NB4 (cell line): ENCODE measurements at regions not wholly inside any gene's neighbourhood (a gene's known extent, or its start where the extent isn't known, plus 50 kb on each side); places are given as distances from the start of the nearest gene placed in this dataset.

Experiments used
- DNase-seq: peaks from one replicate; pipeline ENCODE4 v3.0.0; 2010; ENCODE audit warnings: low read depth
- H3K4me3 ChIP-seq: one replicate; pipeline ENCODE4 v1.5.1; 2011; ENCODE audit warnings: mild to moderate bottlenecking, low read depth, low read length, moderate library complexity
- MYC ChIP-seq: IDR thresholded peaks from 2 replicates; pipeline ENCODE4 v1.6.1; 2011; ENCODE audit warnings: low read depth, low read length
- POLR2A ChIP-seq: IDR thresholded peaks from 2 replicates; pipeline ENCODE4 v1.6.1; 2011; ENCODE audit warnings: mild to moderate bottlenecking; ENCODE audit not compliant: insufficient read length; ENCODE audit errors: extremely low read depth
- TF ChIP-seq, protein P1 (sequence below): IDR thresholded peaks from 2 replicates; pipeline ENCODE4 v1.6.1; 2011; ENCODE audit warnings: low read depth, low read length
- TF ChIP-seq, protein P2 (sequence below): IDR thresholded peaks from one replicate; pipeline ENCODE4 v1.5.1; 2012; ENCODE audit warnings: low read depth, low read length

DNA sequence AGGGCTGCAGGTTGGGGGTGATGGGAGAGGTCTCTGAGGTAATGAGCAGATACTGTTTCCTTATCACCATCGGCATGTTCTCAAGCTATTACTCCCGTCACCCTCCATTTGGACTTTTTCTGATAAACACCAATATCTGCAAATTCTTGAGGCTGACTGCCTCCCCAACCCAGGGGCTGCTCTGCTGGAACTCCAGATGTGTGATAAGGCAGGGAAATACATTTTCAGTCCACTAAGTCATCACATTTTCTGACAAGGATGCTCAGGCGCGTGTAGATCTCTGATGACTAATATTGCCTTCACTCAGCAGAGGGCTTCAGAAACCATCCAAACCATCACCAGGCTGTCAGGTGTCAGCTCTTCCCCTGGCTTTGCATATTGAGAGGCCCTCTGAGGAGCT is 215.0 kb upstream of the POU3F1 start:
- DNase-seq = no peak
- TF ChIP-seq, protein P1, sequence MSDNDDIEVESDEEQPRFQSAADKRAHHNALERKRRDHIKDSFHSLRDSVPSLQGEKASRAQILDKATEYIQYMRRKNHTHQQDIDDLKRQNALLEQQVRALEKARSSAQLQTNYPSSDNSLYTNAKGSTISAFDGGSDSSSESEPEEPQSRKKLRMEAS = no peak
- no peak for TF ChIP-seq MYC
- TF ChIP-seq, protein P2, sequence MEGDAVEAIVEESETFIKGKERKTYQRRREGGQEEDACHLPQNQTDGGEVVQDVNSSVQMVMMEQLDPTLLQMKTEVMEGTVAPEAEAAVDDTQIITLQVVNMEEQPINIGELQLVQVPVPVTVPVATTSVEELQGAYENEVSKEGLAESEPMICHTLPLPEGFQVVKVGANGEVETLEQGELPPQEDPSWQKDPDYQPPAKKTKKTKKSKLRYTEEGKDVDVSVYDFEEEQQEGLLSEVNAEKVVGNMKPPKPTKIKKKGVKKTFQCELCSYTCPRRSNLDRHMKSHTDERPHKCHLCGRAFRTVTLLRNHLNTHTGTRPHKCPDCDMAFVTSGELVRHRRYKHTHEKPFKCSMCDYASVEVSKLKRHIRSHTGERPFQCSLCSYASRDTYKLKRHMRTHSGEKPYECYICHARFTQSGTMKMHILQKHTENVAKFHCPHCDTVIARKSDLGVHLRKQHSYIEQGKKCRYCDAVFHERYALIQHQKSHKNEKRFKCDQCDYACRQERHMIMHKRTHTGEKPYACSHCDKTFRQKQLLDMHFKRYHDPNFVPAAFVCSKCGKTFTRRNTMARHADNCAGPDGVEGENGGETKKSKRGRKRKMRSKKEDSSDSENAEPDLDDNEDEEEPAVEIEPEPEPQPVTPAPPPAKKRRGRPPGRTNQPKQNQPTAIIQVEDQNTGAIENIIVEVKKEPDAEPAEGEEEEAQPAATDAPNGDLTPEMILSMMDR = no peak
- no peak for TF ChIP-seq POLR2A

DNA sequence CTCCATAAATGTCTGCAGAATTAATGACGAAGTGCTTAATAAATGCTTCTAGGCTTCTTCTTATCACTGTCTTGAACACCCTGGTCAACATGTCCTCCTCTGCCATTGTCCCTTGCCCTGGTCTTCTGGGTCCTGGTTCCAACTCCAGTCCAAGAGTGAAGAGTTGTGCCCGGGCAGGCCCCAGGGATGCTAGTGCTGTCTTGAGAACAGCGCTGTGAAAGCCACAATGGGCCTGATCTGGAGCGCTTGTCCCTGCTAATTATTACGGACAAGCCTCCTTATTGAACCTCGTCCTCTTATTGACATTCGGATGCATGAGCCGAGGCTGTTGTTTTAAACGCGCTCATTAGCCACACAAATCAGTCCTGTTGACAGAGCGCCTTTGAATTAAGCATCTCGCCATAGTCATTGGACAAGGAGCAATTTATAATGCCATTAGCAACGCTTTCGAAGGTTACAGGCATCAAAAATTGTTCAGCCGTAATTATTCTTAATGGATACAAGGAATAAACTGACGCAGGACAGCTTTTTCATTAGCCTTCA is 211.6 kb upstream of the POU3F1 start:
- TF ChIP-seq, protein P2 = no peak
- no peak for TF ChIP-seq POLR2A
- no peak for DNase-seq

More for the DNA sequence above, 215.0 kb upstream of the POU3F1 start:
- H3K4me3 ChIP-seq = no peak overlapping the region

DNA sequence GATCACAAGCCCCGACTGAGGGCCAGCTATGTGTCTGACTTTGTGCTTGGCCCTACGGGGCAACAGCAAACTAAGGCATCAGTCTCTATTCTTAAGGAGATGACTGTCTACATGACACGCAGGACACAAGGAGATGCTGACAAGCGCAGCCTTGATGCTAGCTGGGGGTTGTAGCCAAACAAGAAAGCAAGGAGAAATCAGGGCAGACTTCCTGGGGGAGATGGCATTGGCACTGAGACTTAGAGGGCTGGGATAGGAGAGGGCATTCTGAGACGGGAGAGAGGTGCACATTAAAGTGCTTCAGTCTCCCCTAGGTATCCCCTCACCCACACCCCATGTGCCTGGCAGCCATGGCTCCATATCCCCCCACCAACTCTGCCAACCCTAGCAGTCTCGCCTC is 210.8 kb upstream of the POU3F1 start:
- H3K4me3 ChIP-seq = no peak overlapping the region
- no peak for DNase-seq
- TF ChIP-seq, protein P1 = no peak

More for the DNA sequence above, 211.6 kb upstream of the POU3F1 start:
- H3K4me3 ChIP-seq = no peak overlapping the region

DNA sequence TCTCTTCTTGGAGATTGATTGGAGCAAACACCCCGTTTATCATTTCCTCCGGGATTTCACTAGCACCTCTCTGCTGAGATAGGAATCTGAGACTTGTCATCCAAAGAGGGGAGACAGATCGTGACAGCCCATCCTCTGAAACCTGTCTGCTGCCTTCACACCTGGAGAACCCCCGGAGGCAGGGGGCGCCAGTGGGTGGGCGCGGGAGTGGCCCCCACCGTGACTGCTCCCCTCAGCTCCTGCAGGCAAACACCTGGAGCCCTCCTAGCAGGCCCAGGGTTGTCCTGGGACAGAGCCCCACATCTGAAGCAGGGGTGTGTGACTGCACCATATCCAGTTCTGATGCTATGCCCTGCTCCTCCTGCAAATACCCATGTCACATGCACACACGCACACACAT is 209.5 kb upstream of the POU3F1 start:
- H3K4me3 ChIP-seq = no peak overlapping the region
- TF ChIP-seq, protein P1 = no peak
- TF ChIP-seq POLR2A (no peak), MYC (no peak)
- TF ChIP-seq, protein P2 = no peak
- DNase-seq = no peak

DNA sequence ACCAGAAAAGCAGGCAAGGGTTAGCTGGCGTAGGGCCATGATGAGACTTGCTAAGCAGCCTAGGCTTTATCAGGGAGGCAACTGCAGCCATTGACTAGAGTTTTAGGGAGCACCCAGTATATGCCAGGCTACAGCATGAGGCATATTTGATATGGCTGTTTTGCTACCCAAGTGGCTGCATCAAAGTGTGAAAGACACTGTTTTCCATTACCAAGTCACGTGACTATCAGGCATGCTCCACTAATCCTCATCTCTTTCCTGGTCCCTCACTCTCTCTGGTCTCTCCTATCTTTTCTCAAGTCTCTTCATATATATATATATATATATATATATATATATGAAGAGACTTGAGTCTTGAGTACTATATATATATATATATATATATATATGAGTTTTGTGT is 206.7 kb upstream of the POU3F1 start:
- DNase-seq = no peak
- TF ChIP-seq MYC (no peak), POLR2A (no peak)
- TF ChIP-seq, protein P2 = no peak
- TF ChIP-seq, protein P1 = no peak
- H3K4me3 ChIP-seq = no peak overlapping the region

DNA sequence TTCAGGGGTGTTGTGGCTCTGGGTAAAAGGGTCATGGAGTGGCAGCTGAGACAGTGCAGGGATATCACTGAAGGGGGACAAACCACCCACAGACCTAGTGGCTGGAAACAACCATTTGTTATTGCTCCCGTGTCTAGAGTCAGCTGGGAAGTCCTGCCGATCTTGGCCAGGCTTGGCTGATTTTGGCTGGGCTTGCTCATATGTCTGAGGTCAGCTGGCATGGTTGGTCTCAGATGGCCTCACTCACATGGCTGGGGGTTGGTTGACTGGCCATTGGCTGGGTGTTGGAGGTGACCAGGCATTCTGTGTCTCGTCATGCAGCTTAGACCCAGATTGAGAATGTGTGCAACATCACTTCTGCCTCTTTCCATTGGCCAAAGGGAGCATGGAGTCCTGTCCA is 203.8 kb upstream of the POU3F1 start:
- TF ChIP-seq POLR2A = no peak
- TF ChIP-seq, protein P2 = no peak
- TF ChIP-seq MYC = no peak
- TF ChIP-seq, protein P1 = no peak
- no peak overlapping the region for H3K4me3 ChIP-seq
- DNase-seq = no peak
